Endothelial cell of umbilical vein (primary cell): ENCODE measurements at regions not wholly inside any gene's neighbourhood (a gene's known extent, or its start where the extent isn't known, plus 50 kb on each side); places are given as distances from the start of the nearest gene placed in this dataset.
A peak's percentile ranks its signal among the peaks of the same experiment; 100 is the strongest.

Source experiments
- BruUV-seq: library from RNA; stranded (reverse); fragments of 400-500 nt; replicated peaks from 2 replicates; lab custom pipeline; 2021; lab: Mats Ljungman, UMichigan
- CTCF ChIA-PET: fragments of 300-600, 350-600 bp; sonication (Branson Sonifier 250); formaldehyde crosslinking; loops from one replicate; lab custom pipeline; 2021; ENCODE audit warnings: antibody characterized with exemption, inconsistent platforms; lab: Charles Lee
- POLR2A ChIA-PET: fragments of 300-600, 350-600 bp; sonication (Branson Sonifier 250); formaldehyde crosslinking; loops from one replicate; lab custom pipeline; 2021; ENCODE audit warnings: antibody characterized with exemption, inconsistent platforms; lab: Charles Lee
- DNase-seq: peaks from one replicate; pipeline ENCODE4 v3.0.0-alpha.2; 2011; ENCODE audit warnings: low read depth, low spot score
- FAIRE-seq: peaks from 2 replicates; lab custom pipeline; 2011; peaks lifted over from hg19 to GRCh38; lab: Jason Lieb, UNC
- H2AFZ ChIP-seq: 2 replicates; pipeline ENCODE4 v1.6.0; 2012; ENCODE audit warnings: low read depth, low read length, control low read depth, inconsistent platforms
- H3K27ac ChIP-seq: 2 replicates; pipeline ENCODE4 v1.5.1; 2011; ENCODE audit warnings: low read depth, mild to moderate bottlenecking, control low read depth, low read length, moderate library complexity; ENCODE audit not compliant: insufficient read depth
- H3K27me3 ChIP-seq, 2 experiments: 2 replicates each; pipeline versions ENCODE4 v1.6.0 to v1.6.1; 2011; ENCODE audit warnings: low read length in 2 of 2, mixed read lengths in 1 of 2; ENCODE audit not compliant: control insufficient read depth in 2 of 2, insufficient read depth in 2 of 2
- H3K36me3 ChIP-seq, 2 experiments: 2 replicates in 1 of 2; 3 replicates in 1 of 2; pipeline ENCODE4 v1.5.1; 2011; ENCODE audit warnings: low read length in 2 of 2, mild to moderate bottlenecking in 1 of 2, moderate library complexity in 1 of 2; ENCODE audit not compliant: control insufficient read depth in 2 of 2, insufficient read depth in 2 of 2; ENCODE audit errors: extremely low read depth in 1 of 2
- H3K4me1 ChIP-seq: 3 replicates; pipeline ENCODE4 v1.5.1; 2011; ENCODE audit warnings: mild to moderate bottlenecking, low read length; ENCODE audit not compliant: control insufficient read depth, insufficient read depth; ENCODE audit errors: extremely low read depth
- H3K4me2 ChIP-seq: 2 replicates; pipeline ENCODE4 v1.6.1; 2011; ENCODE audit warnings: low read length, control low read depth, mixed read lengths; ENCODE audit not compliant: insufficient read depth
- H3K4me3 ChIP-seq, 3 experiments: fragments of 200-600 bp in 1 of 3; sonication (generic), shearing (Covaris generic) in 1 of 3; replicated peaks in 1 of 3; 2 replicates each; pipeline ENCODE4 v1.5.1; 2011 to 2016; ENCODE audit warnings: control low read depth in 3 of 3, low read length in 3 of 3, mild to moderate bottlenecking in 2 of 3, inconsistent platforms in 1 of 3, low read depth in 1 of 3, moderate library complexity in 1 of 3; ENCODE audit not compliant: insufficient read depth in 1 of 3
- H3K79me2 ChIP-seq: 2 replicates; pipeline ENCODE4 v1.6.0; 2012; ENCODE audit warnings: low read length, inconsistent platforms; ENCODE audit not compliant: control insufficient read depth, insufficient read depth
- H3K9ac ChIP-seq: replicated peaks from 2 replicates; pipeline ENCODE3; 2011; ENCODE audit warnings: low read length, control low read depth; ENCODE audit not compliant: insufficient read depth; ENCODE audit errors: extremely low read depth
- H3K9me1 ChIP-seq: replicated peaks from 3 replicates; pipeline ENCODE4 v1.6.0; 2011; ENCODE audit warnings: mild to moderate bottlenecking, low read length; ENCODE audit not compliant: control insufficient read depth, insufficient read depth; ENCODE audit errors: extremely low read depth
- H3K9me3 ChIP-seq: replicated peaks from 2 replicates; pipeline ENCODE4 v1.5.1; 2012; ENCODE audit warnings: low read length, inconsistent platforms; ENCODE audit not compliant: control insufficient read depth, insufficient read depth
- H4K20me1 ChIP-seq: replicated peaks from 2 replicates; pipeline ENCODE3; 2011; ENCODE audit warnings: mild to moderate bottlenecking, low read length; ENCODE audit not compliant: control insufficient read depth, insufficient read depth; ENCODE audit errors: extremely low read depth
- CTCF ChIP-seq, 2 donors: IDR thresholded peaks; 1 replicate in 1 of 2; 2 replicates in 1 of 2; pipeline ENCODE4 v1.5.1; 2011; ENCODE audit warnings: low read length in 2 of 2, mild to moderate bottlenecking in 2 of 2, moderate library complexity in 2 of 2, control low read depth in 1 of 2, inconsistent platforms in 1 of 2, low read depth in 1 of 2; ENCODE audit not compliant: insufficient read depth in 1 of 2; ENCODE audit errors: extremely low read depth in 1 of 2
- EZH2 ChIP-seq: IDR thresholded peaks from 2 replicates; pipeline ENCODE4 v1.6.1; 2012; ENCODE audit warnings: borderline replicate concordance, low read depth, mild to moderate bottlenecking, moderate library complexity, low read length, inconsistent platforms; ENCODE audit not compliant: severe bottlenecking
- FOS ChIP-seq: IDR thresholded peaks from 2 replicates; pipeline ENCODE4 v1.6.1; 2011; ENCODE audit warnings: mild to moderate bottlenecking, low read length, moderate library complexity, borderline replicate concordance; ENCODE audit not compliant: insufficient read depth
- GATA2 ChIP-seq: IDR thresholded peaks from 2 replicates; pipeline ENCODE4 v1.7.0; 2011; ENCODE audit warnings: low read depth, mild to moderate bottlenecking, moderate library complexity, mixed read lengths, low read length; ENCODE audit not compliant: insufficient read length, insufficient read depth
- JUN ChIP-seq: IDR thresholded peaks from 2 replicates; pipeline ENCODE4 v1.6.1; 2011; ENCODE audit warnings: borderline replicate concordance, low read depth; ENCODE audit not compliant: insufficient read length, insufficient read depth
- MYC ChIP-seq: IDR thresholded peaks from one replicate; pipeline ENCODE4 v1.6.1; 2011; ENCODE audit warnings: mild to moderate bottlenecking, low read depth, low read length
- POLR2A ChIP-seq: IDR thresholded peaks from 2 replicates; pipeline ENCODE4 v1.6.1; 2012; ENCODE audit warnings: low read depth, mild to moderate bottlenecking, control low read depth, low read length
- POLR2AphosphoS5 ChIP-seq: IDR thresholded peaks from 2 replicates; pipeline ENCODE4 v1.6.1; 2012; ENCODE audit warnings: low read depth, mild to moderate bottlenecking, control low read depth, low read length, moderate library complexity; ENCODE audit not compliant: insufficient read depth
- dilution Hi-C: fragments of 300-500 bp; cut with MboI; formaldehyde crosslinking; loops from one replicate; pipeline ENCODE4 v1.15.0; 2019; ENCODE audit warnings: low sequenced_read_pairs; ENCODE audit not compliant: extremely low pct_ligation_motif_present
- intact Hi-C: fragments of 100-400 bp; cut with micrococcal nuclease; formaldehyde crosslinking; loops from one replicate; pipeline ENCODE4 v1.10.0; 2022

DNA sequence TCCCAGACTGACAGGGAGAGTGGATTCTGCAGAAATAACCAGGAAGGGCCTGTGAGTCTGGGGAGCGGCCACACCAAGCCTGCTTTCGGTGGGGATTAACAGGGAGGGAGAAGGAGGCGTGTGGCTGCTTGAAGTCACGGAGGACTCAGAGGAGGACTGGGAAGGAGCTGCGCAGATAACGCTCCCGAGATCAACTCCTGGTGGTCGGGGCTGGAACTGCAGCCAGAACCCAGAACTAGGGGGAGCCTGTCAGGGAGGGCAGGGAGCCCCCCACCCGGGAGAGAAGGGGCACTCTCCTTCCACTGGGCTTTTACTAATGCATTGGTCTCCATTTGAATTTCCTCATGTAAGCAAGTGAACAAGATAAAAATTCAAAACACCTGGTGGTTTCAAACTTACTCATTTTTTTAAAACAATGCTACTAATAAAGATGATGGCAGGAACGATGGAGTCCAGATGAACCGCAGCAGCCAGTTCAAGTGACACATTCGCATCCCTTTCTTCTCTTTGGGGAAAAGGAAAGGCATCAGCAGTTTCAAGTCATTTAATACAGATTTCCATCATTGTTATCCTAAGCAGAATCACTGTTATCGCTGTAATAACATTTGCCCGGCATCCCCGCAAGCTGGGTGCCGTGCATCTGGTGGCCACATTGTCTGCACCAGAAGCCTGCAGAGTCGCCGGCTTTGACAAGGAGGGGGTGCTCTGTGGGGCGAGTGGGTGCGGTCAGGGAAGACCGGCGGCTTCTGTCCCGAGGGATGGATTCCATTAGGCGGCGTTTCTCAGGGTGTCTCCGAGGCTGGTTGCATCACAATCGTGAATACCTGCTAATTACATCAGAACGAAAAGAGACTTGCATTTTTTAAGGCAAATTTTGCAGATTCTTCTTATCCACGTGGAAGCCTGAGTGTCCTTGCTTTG is 183.0 kb downstream of the FOXL1 start:
- ChIA-PET CTCF (interaction anchor here (0.6 to 5.1 kb wide), 39 partner anchors 9 to 517 kb away, joined by 3 to 31 read pairs (median 5); partner anchors contain the start of gene FOXL1), POLR2A (no interaction called here)
- Histone ChIP-seq H3K4me3 (no peak overlapping the region), H3K4me1 (peaks cover 13% of the 10 kb centered on the region), H3K27me3 (peaks cover 0 to 8% of the 10 kb centered on the region in 2 experiments), H3K4me2 (peak overlapping the region; percentile 23), H2AFZ (peak overlapping the region; percentile 49), H3K9me1 (no peaks in the 10 kb centered on the region), H3K36me3 (no peaks in the 10 kb centered on the region), H3K9ac (no peak overlapping the region), H3K79me2 (no peaks in the 10 kb centered on the region), H3K27ac (no peak overlapping the region), H3K9me3 (no peaks in the 10 kb centered on the region), H4K20me1 (no peaks in the 10 kb centered on the region)
- intact Hi-C loops, result loop anchor here (1.0 to 10.0 kb wide), 6 partner anchors 61 to 513 kb away; no protein-coding TSS in a partner anchor
- FAIRE-seq (peak; percentile 81), DNase-seq (peak; percentile 72)
- no TSS peak for BruUV-seq
- dilution Hi-C loops, result no loop called here
- no peak for TF ChIP-seq POLR2A
- TF ChIP-seq FOS, result no peak
- TF ChIP-seq EZH2, result no peak
- no peak for TF ChIP-seq POLR2AphosphoS5
- peak; percentile 91 to 96 for TF ChIP-seq CTCF (IDR thresholded peaks at IDR 0.05; ENCODE audit: extremely low read depth in 1 of 2, insufficient read depth in 1 of 2, low read depth in 1 of 2, low read length in 2 of 2)
- TF ChIP-seq GATA2, result no peak
- TF ChIP-seq JUN, result no peak
- TF ChIP-seq MYC, result no peak
